ENCODE measurements at regions not wholly inside any gene's neighbourhood (a gene's known extent, or its start where the extent isn't known, plus 50 kb on each side); places are given as distances from the start of the nearest gene placed in this dataset.
A peak's percentile ranks its signal among the peaks of the same experiment; 100 is the strongest.
"Not testable (repeated sequence)": the region's sequence is repeated elsewhere in the genome, so short reads cannot be mapped to it uniquely, and the experiment has no call there.

DNA sequence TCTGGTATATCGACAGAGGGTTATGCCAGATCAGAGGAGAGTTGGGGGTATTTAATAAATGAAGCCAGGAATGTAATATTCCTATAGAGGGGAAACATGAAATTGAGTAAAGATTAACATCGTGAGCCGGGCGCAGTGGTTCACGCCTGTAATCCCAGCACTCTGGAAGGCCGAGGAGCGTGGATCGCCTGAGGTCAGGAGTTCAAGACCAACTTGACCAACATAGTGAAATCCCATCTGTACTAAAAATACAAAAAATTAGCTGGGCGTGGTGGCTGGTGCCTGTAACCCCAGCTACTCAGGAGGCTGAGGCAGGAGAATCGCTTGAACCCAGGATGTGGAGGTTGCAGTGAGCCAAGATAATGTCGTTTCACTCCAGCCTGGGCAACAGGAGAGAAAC is 112.4 kb upstream of the ZNF184 start:
- H3K27ac ChIP-seq (ENCODE audit: low read length); H3K36me3 ChIP-seq (ENCODE audit: control insufficient read depth, insufficient read depth, low read length); H3K4me1 ChIP-seq (ENCODE audit: control insufficient read depth, insufficient read depth, low read length); DNase-seq; H3K9me3 ChIP-seq (replicated peaks; ENCODE audit: control insufficient read depth, low read depth, low read length); H3K4me3 ChIP-seq (ENCODE audit: low read length): not testable (repeated sequence)
- peaks cover 28% of the 10 kb centered on the region for H3K27me3 ChIP-seq (ENCODE audit: control insufficient read depth, insufficient read depth, low read length)
- WGBS (ENCODE audit: insufficient coverage) = 72% methylated on average over 8 of the region's 11 CpGs

DNA sequence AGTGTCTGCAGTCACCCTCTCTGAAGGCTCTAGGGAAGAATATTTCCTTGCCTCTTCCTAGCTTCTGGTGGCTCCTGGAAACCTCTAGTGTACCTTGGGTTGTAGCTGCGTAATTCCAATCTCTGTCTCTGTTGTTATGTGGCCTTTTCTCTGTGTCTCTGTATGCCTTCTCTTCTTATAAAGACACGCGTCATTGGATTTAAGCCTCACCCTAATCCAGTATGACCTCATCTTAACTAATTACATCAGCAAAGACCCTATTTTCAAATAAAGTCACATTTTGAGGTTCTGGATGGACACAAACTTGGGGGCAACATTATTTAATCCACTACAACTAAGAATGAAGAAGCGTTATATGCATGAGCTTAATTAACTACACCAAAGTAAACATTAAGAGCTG is 111.4 kb upstream of the ZNF184 start:
- H3K9me3 ChIP-seq (replicated peaks; ENCODE audit: control insufficient read depth, low read depth, low read length) = no peaks in the 10 kb centered on the region
- WGBS (ENCODE audit: insufficient coverage) = no CpG with 5 or more reads among the region's 4 CpGs
- H3K4me1 ChIP-seq (ENCODE audit: control insufficient read depth, insufficient read depth, low read length) = no peaks in the 10 kb centered on the region
- H3K36me3 ChIP-seq (ENCODE audit: control insufficient read depth, insufficient read depth, low read length) = no peaks in the 10 kb centered on the region
- peaks cover 28% of the 10 kb centered on the region for H3K27me3 ChIP-seq (ENCODE audit: control insufficient read depth, insufficient read depth, low read length)
- H3K4me3 ChIP-seq (ENCODE audit: low read length) = no peak overlapping the region
- no peak for DNase-seq
- no peak overlapping the region for H3K27ac ChIP-seq (ENCODE audit: low read length)

DNA sequence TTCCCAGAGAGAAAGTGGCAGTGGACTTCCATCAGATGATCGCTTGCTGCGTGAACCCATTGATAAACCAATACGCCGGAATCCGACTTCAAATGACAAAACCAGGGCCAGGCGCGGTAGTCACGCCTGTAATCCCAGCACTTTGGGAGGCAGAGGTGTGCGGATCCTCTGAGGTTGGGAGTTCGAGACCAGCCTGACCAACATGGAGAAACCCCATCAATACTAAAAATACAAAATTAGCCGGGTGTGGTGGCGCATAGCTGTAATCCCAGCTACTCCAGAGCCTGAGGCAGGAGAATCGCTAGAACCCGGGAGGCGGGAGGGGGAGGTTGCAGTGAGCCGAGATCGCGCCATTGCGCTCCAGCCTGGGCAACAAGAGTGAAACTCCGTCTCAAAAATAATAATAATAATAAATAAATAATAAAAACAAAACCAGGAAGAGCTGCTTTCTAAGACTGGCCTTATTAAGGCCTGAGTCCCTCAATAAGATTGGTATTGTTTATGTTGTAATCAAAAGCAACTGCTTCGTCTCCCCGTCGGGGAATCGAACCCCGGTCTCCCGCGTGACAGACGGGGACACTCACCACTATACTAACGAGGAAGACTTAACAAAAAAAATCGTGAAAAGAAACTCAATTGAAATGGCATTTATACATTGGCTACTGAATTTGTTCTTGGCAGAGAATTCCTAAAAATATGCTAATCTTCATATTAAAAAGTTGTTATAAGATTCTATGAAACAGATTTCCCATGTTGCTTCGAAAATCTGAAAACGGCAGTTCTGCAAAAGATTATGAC is 110.2 kb upstream of the ZNF184 start:
- Histone ChIP-seq H3K4me3 (ENCODE audit: low read length) (no peak overlapping the region), H3K4me1 (ENCODE audit: control insufficient read depth, insufficient read depth, low read length) (no peaks in the 10 kb centered on the region), H3K27me3 (ENCODE audit: control insufficient read depth, insufficient read depth, low read length) (peaks cover 25% of the 10 kb centered on the region), H3K27ac (ENCODE audit: low read length) (no peak overlapping the region), H3K9me3 (replicated peaks; ENCODE audit: control insufficient read depth, low read depth, low read length) (no peaks in the 10 kb centered on the region), H3K36me3 (ENCODE audit: control insufficient read depth, insufficient read depth, low read length) (no peaks in the 10 kb centered on the region)
- peak; percentile 37 for DNase-seq
- 16% methylated on average over 6 of the region's 32 CpGs for WGBS (ENCODE audit: insufficient coverage)

DNA sequence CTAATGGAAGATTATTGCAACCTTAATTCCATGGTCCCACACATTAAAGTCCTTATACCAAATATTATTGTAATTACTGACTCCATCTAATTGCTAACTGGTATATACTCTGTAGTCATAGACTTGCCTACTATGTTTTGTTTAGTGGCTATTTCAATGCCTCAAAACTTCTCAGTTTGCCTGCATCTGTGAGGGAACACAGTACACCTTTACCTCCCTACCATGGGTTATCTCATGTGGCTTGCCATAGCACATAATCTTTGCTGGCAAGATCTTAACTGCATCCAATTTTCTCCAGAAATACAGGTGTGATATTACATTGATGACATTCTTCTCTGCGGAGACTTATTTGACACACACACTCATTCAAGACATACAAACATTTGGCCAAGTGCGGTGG is 107.1 kb upstream of the ZNF184 start:
- peaks cover 18% of the 10 kb centered on the region for H3K27me3 ChIP-seq (ENCODE audit: control insufficient read depth, insufficient read depth, low read length)
- WGBS (ENCODE audit: insufficient coverage) = 94% methylated on average over 2 of the region's 2 CpGs
- no peak overlapping the region for H3K4me3 ChIP-seq (ENCODE audit: low read length)
- H3K4me1 ChIP-seq (ENCODE audit: control insufficient read depth, insufficient read depth, low read length) = no peaks in the 10 kb centered on the region
- no peaks in the 10 kb centered on the region for H3K9me3 ChIP-seq (replicated peaks; ENCODE audit: control insufficient read depth, low read depth, low read length)
- no peak for DNase-seq
- H3K27ac ChIP-seq (ENCODE audit: low read length) = no peak overlapping the region
- no peaks in the 10 kb centered on the region for H3K36me3 ChIP-seq (ENCODE audit: control insufficient read depth, insufficient read depth, low read length)

DNA sequence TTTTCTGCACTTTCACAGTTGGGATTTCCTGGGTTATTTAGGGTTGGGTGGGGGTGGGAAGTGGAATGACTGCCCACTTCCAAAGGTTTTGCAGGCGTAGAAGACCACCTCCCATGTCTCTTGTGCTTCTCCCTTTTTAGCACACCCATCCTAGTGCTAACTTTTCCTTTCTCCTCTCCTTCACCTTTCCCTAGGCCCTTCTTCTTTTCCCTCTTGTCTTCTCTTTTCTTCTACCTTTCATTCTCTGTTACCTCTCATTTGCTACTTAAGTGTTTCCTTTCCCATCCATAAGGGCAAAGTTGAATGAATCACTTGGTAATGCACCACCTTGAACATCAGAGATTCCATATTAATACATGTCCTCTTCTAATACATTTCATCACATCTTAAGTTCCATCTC is 105.0 kb upstream of the ZNF184 start:
- no CpG with 5 or more reads among the region's 1 CpG for WGBS (ENCODE audit: insufficient coverage)
- Histone ChIP-seq H3K9me3 (replicated peaks; ENCODE audit: control insufficient read depth, low read depth, low read length) (no peaks in the 10 kb centered on the region), H3K36me3 (ENCODE audit: control insufficient read depth, insufficient read depth, low read length) (no peaks in the 10 kb centered on the region), H3K27me3 (ENCODE audit: control insufficient read depth, insufficient read depth, low read length) (peaks cover 11% of the 10 kb centered on the region), H3K4me1 (ENCODE audit: control insufficient read depth, insufficient read depth, low read length) (no peaks in the 10 kb centered on the region), H3K4me3 (ENCODE audit: low read length) (no peak overlapping the region), H3K27ac (ENCODE audit: low read length) (no peak overlapping the region)
- no peak for DNase-seq

DNA sequence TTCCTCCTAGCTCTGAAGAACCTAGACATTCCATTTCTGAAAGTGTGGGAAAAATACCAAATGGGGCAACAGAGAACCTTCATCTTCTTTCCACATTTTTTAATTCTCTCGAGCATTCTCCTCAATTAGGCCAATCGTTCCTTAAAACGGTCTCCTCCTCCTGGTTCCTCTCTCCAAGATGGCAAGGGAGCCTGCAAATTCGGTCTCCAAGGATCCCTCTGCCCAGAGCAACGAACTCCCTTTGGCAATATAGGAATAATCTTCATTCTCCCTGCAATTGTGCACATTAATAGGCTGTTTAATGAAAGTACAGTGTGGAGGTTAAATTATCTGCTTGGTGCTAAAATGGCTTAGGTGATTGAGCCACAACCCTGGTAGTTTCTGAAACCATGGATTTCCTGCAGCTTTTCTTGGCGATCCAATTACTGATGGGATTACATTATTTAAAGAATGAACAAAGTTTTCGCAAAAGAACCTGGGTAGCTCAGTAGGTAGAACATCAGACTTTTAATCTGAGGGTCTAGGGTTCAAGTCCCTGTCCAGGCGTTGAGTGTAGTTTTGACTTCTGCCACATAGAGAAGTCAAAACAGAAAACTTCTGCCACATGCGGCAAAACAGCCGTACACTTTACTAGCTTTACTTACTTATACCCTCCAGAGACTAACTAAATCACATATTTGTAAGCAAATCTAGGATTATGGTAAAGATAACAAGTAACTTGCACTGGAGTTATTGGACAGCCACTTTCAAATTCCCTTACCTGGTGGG is 102.9 kb upstream of the ZNF184 start:
- no peaks in the 10 kb centered on the region for H3K9me3 ChIP-seq (replicated peaks; ENCODE audit: control insufficient read depth, low read depth, low read length)
- 65% methylated on average over 4 of the region's 10 CpGs for whole genome bisulfite sequencing (ENCODE audit: insufficient coverage)
- H3K4me1 ChIP-seq (ENCODE audit: control insufficient read depth, insufficient read depth, low read length) = no peaks in the 10 kb centered on the region
- no peak overlapping the region for H3K4me3 ChIP-seq (ENCODE audit: low read length)
- no peaks in the 10 kb centered on the region for H3K36me3 ChIP-seq (ENCODE audit: control insufficient read depth, insufficient read depth, low read length)
- no peak for DNase-seq
- no peak overlapping the region for H3K27ac ChIP-seq (ENCODE audit: low read length)
- no peaks in the 10 kb centered on the region for H3K27me3 ChIP-seq (ENCODE audit: control insufficient read depth, insufficient read depth, low read length)

DNA sequence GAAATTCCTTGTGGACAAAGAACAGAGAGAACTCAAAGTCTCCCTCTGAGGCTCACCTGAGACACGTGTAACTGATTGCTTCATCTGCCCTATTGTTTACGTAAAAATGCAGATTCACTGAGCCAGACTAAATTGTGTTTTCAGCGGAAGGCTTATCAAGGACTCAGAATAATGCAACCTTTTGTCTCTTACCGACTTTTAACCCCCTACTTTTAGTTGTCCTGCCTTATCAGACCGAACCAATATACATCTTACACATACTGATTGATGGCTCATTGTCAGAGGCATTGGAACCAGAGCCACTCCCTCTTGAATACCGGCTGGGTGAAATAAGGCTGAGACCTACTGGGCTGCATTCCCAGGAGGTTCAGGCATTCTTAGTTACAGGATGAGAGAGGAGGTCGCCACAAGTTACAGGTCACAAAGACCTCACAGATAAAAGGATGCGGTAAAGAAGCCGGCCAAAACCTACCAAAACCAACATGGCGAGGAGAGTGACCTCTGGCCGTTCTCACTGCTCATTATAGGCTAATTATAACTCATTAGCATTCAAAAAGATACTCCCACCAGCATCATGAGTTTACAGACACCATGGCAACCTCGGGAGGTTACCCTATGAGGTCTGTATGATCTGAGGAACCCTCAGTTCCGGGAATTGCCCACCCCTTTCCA is 95.5 kb upstream of the ZNF184 start:
- whole genome bisulfite sequencing (ENCODE audit: insufficient coverage) = 49% methylated on average over 5 of the region's 13 CpGs
- H3K9me3 ChIP-seq (replicated peaks; ENCODE audit: control insufficient read depth, low read depth, low read length) = no peaks in the 10 kb centered on the region
- H3K27ac ChIP-seq (ENCODE audit: low read length) = no peak overlapping the region
- no peak overlapping the region for H3K4me3 ChIP-seq (ENCODE audit: low read length)
- no peaks in the 10 kb centered on the region for H3K36me3 ChIP-seq (ENCODE audit: control insufficient read depth, insufficient read depth, low read length)
- peaks cover 36% of the 10 kb centered on the region for H3K27me3 ChIP-seq (ENCODE audit: control insufficient read depth, insufficient read depth, low read length)
- H3K4me1 ChIP-seq (ENCODE audit: control insufficient read depth, insufficient read depth, low read length) = no peaks in the 10 kb centered on the region
- no peak for DNase-seq

DNA sequence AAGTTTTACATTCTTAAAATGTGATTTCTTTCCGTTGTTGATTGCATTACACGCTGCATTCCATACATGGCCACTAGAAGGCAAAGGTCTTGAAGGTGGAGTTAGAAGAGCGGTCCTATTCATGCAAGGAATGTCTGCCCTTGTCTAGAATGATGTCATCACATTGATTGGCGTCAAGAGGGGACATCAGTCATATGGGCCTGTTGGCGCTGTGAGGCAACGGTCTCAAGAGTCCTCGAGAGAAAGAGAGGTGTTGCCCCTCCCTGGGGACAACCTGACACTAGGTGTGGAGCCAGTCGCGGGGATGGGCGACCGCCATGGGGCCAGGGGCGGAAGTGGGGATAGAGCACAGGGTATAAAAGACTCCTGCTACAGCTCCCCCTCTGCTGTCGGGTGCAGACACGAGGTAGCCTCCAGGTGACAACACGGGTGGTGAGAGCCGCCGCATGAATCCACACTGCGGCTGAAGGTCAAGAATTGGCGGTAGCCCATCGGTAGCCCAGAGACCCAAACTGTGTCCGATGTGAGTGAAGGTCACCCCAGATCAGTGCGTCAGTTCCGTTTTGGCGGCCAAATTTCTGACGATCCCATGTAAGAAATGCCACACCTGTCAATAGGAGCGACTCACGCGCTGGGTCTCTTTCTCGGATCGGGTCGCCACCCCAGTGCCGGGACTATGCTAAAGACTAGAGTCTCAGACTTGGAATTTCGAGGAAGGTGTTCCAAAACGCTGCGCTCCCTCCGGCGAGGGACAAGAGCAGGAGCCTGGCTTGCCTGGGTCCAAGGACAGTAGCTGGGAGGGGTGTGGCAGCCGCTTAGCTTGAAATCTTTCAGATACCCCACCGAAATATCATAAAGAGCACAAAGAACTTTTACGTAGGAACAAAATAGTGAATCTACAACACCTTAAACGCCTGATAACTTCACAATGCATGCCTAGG is 93.2 kb upstream of the ZNF184 start:
- Histone ChIP-seq H3K27ac (ENCODE audit: low read length) (no peak overlapping the region), H3K4me1 (ENCODE audit: control insufficient read depth, insufficient read depth, low read length) (no peaks in the 10 kb centered on the region), H3K4me3 (ENCODE audit: low read length) (no peak overlapping the region), H3K27me3 (ENCODE audit: control insufficient read depth, insufficient read depth, low read length) (peaks cover 51% of the 10 kb centered on the region), H3K36me3 (ENCODE audit: control insufficient read depth, insufficient read depth, low read length) (no peaks in the 10 kb centered on the region), H3K9me3 (replicated peaks; ENCODE audit: control insufficient read depth, low read depth, low read length) (no peaks in the 10 kb centered on the region)
- no peak for DNase-seq
- under 1% methylated on average over 28 of the region's 41 CpGs for WGBS (ENCODE audit: insufficient coverage)

DNA sequence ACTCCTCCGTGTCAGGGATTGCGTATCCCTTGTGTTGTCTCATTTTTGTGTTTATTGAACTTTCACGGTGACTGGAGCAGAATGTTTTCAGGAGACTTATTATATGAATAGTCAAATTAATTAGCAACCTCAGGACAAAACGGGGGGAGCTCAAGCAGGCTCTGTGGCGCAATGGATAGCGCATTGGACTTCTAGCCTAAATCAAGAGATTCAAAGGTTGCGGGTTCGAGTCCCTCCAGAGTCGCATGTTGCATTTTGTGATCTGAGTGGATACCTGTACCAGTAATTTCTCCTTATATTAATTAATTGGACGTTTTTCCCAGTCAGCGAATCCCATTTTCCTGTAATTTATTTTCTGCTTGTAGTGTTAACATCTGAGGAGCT is 89.1 kb upstream of the ZNF184 start:
- Histone ChIP-seq H3K4me1 (ENCODE audit: control insufficient read depth, insufficient read depth, low read length) (no peaks in the 10 kb centered on the region), H3K27me3 (ENCODE audit: control insufficient read depth, insufficient read depth, low read length) (peaks cover 71% of the 10 kb centered on the region), H3K4me3 (ENCODE audit: low read length) (no peak overlapping the region), H3K9me3 (replicated peaks; ENCODE audit: control insufficient read depth, low read depth, low read length) (no peaks in the 10 kb centered on the region), H3K36me3 (ENCODE audit: control insufficient read depth, insufficient read depth, low read length) (no peaks in the 10 kb centered on the region), H3K27ac (ENCODE audit: low read length) (no peak overlapping the region)
- WGBS (ENCODE audit: insufficient coverage) = 40% methylated on average over 2 of the region's 11 CpGs
- no peak for DNase-seq

All from muscle of leg (tissue), 3 donors.